H1 (cell line): ENCODE measurements at regions not wholly inside any gene's neighbourhood (a gene's known extent, or its start where the extent isn't known, plus 50 kb on each side); places are given as distances from the start of the nearest gene placed in this dataset.
A peak's percentile ranks its signal among the peaks of the same experiment; 100 is the strongest.

Experiments
- CTCF ChIA-PET: fragments of 300-600 bp; sonication (Branson Sonifier 250); formaldehyde crosslinking; loops from one replicate; lab custom pipeline; 2021; ENCODE audit not compliant: partially characterized antibody; lab: Charles Lee
- POLR2A ChIA-PET: fragments of 300-600 bp; sonication (Branson Sonifier 250); formaldehyde crosslinking; loops from one replicate; lab custom pipeline; 2021; ENCODE audit warnings: inconsistent platforms; ENCODE audit not compliant: partially characterized antibody; lab: Charles Lee
- DNase-seq, 2 experiments: peaks; one replicate each; pipeline versions ENCODE4 v3.0.0 to v3.0.0-alpha.2; 2010 to 2022; ENCODE audit warnings: low spot score in 2 of 2, low read depth in 1 of 2, mixed read lengths in 1 of 2
- FAIRE-seq: peaks from 2 replicates; lab custom pipeline; 2011; peaks lifted over from hg19 to GRCh38; lab: Jason Lieb, UNC
- H2AFZ ChIP-seq: 2 replicates; pipeline ENCODE4 v1.8.1; 2012; ENCODE audit warnings: low read length, inconsistent platforms
- H2AK5ac ChIP-seq: 2 replicates; pipeline ENCODE4 v1.6.1; 2013; ENCODE audit warnings: low read depth, low read length
- H2BK120ac ChIP-seq: replicated peaks from 2 replicates; pipeline ENCODE3; 2013; ENCODE audit warnings: low read depth, low read length, inconsistent platforms
- H2BK12ac ChIP-seq: 2 replicates; pipeline ENCODE4 v1.6.1; 2013; ENCODE audit warnings: low read depth, low read length
- H2BK15ac ChIP-seq: 2 replicates; pipeline ENCODE4 v1.6.1; 2013; ENCODE audit warnings: low read length
- H2BK20ac ChIP-seq: 2 replicates; pipeline ENCODE4 v1.6.1; 2013; ENCODE audit warnings: low read length
- H2BK5ac ChIP-seq: 2 replicates; pipeline ENCODE4 v1.6.1; 2013; ENCODE audit warnings: low read depth, low read length
- H3K14ac ChIP-seq: 2 replicates; pipeline ENCODE4 v1.6.1; 2013; ENCODE audit warnings: inconsistent platforms; ENCODE audit not compliant: insufficient read length
- H3K18ac ChIP-seq: 2 replicates; pipeline ENCODE4 v1.6.1; 2013; ENCODE audit warnings: low read length; ENCODE audit errors: extremely low read depth
- H3K23ac ChIP-seq: 2 replicates; pipeline ENCODE4 v1.6.1; 2013; ENCODE audit warnings: inconsistent platforms; ENCODE audit not compliant: insufficient read length
- H3K23me2 ChIP-seq: 2 replicates; pipeline ENCODE4 v1.6.1; 2013; ENCODE audit warnings: low read depth, low read length
- H3K27ac ChIP-seq: 2 replicates; pipeline ENCODE4 v1.6.1; 2011; ENCODE audit warnings: low read depth, low read length, inconsistent platforms
- H3K27me3 ChIP-seq, 4 experiments: replicated peaks in 1 of 4; 1 replicate in 1 of 4; 2 replicates in 3 of 4; pipeline versions ENCODE4 v1.6.1 to v1.8.1; 2011 to 2013; ENCODE audit warnings: low read length in 3 of 4, mild to moderate bottlenecking in 3 of 4, inconsistent platforms in 2 of 4, mixed read lengths in 2 of 4, moderate library complexity in 1 of 4; ENCODE audit not compliant: control insufficient read depth in 3 of 4, insufficient read depth in 3 of 4; ENCODE audit errors: extremely low read depth in 1 of 4
- H3K36me3 ChIP-seq, 4 experiments: 2 replicates each; pipeline versions ENCODE4 v1.6.1 to v1.8.1; 2011 to 2013; ENCODE audit warnings: mild to moderate bottlenecking in 4 of 4, low read length in 3 of 4, moderate library complexity in 2 of 4, control low read depth in 1 of 4, inconsistent platforms in 1 of 4; ENCODE audit not compliant: insufficient read depth in 4 of 4, control insufficient read depth in 2 of 4
- H3K4ac ChIP-seq: replicated peaks from 2 replicates; pipeline ENCODE3; 2013; ENCODE audit warnings: low read length, low read depth, mixed read lengths, inconsistent platforms; ENCODE audit not compliant: insufficient read length
- H3K4me1 ChIP-seq, 4 experiments: replicated peaks in 1 of 4; 1 replicate in 1 of 4; 2 replicates in 3 of 4; pipeline versions ENCODE4 v1.6.1 to v1.8.1; 2011 to 2013; ENCODE audit warnings: low read length in 3 of 4, inconsistent platforms in 2 of 4, mixed read lengths in 1 of 4; ENCODE audit not compliant: insufficient read depth in 4 of 4, control insufficient read depth in 3 of 4
- H3K4me2 ChIP-seq, 2 experiments: 2 replicates each; pipeline versions ENCODE4 v1.6.1 to v1.8.1; 2011 to 2013; ENCODE audit warnings: low read depth in 2 of 2, low read length in 2 of 2, control low read depth in 1 of 2, inconsistent platforms in 1 of 2, mild to moderate bottlenecking in 1 of 2; ENCODE audit not compliant: insufficient read depth in 1 of 2
- H3K4me3 ChIP-seq, 4 experiments: fragments of 200-600, 300-600 bp in 1 of 4; sonication (generic), shearing (Covaris generic), sonication (Bioruptor Twin) in 1 of 4; 2 replicates each; pipeline versions ENCODE4 v1.5.1 to v1.8.1; 2011 to 2016; ENCODE audit warnings: low read length in 4 of 4, low read depth in 3 of 4, control low read depth in 2 of 4, inconsistent platforms in 2 of 4, mild to moderate bottlenecking in 2 of 4, mixed read lengths in 1 of 4, moderate library complexity in 1 of 4; ENCODE audit not compliant: insufficient read depth in 2 of 4; ENCODE audit errors: extremely low read depth in 1 of 4
- H3K56ac ChIP-seq: replicated peaks from 2 replicates; pipeline ENCODE3; 2013; ENCODE audit warnings: low read depth, mild to moderate bottlenecking, mixed read lengths, low read length, inconsistent platforms; ENCODE audit not compliant: insufficient read length
- H3K79me1 ChIP-seq: 2 replicates; pipeline ENCODE4 v1.6.1; 2013; ENCODE audit warnings: low read depth, low read length, control low read depth
- H3K79me2 ChIP-seq, 2 experiments: 2 replicates each; pipeline versions ENCODE4 v1.6.1 to v1.8.1; 2012 to 2013; ENCODE audit warnings: low read length in 2 of 2, mild to moderate bottlenecking in 2 of 2, inconsistent platforms in 1 of 2; ENCODE audit not compliant: insufficient read depth in 2 of 2, control insufficient read depth in 1 of 2
- H3K9ac ChIP-seq, 4 experiments: replicated peaks in 1 of 4; 1 replicate in 1 of 4; 2 replicates in 3 of 4; pipeline versions ENCODE4 v1.6.1 to v1.8.1; 2011 to 2013; ENCODE audit warnings: low read depth in 3 of 4, low read length in 3 of 4, control low read depth in 2 of 4, mild to moderate bottlenecking in 2 of 4, moderate library complexity in 2 of 4, inconsistent platforms in 1 of 4; ENCODE audit errors: extremely low read depth in 1 of 4
- H3K9me3 ChIP-seq, 2 experiments: 2 replicates each; pipeline versions ENCODE4 v1.6.1 to v1.8.1; 2012 to 2013; ENCODE audit warnings: mild to moderate bottlenecking in 2 of 2, moderate library complexity in 2 of 2, control low read depth in 1 of 2, inconsistent platforms in 1 of 2, low read depth in 1 of 2, low read length in 1 of 2, mixed read lengths in 1 of 2; ENCODE audit not compliant: insufficient read depth in 2 of 2
- H4K20me1 ChIP-seq, 2 experiments: replicated peaks in 1 of 2; 2 replicates each; pipeline versions ENCODE3 to v1.8.1; 2011 to 2013; ENCODE audit warnings: inconsistent platforms in 2 of 2, low read length in 2 of 2, mild to moderate bottlenecking in 1 of 2; ENCODE audit not compliant: insufficient read depth in 2 of 2, control insufficient read depth in 1 of 2
- H4K5ac ChIP-seq: 2 replicates; pipeline ENCODE4 v1.6.1; 2013; ENCODE audit warnings: low read length, low read depth, mixed read lengths, inconsistent platforms; ENCODE audit not compliant: insufficient read length
- H4K8ac ChIP-seq: 2 replicates; pipeline ENCODE4 v1.8.0; 2013; ENCODE audit warnings: mild to moderate bottlenecking, moderate library complexity, low read length, inconsistent platforms; ENCODE audit not compliant: insufficient read depth; ENCODE audit errors: extremely low read depth
- H4K91ac ChIP-seq: replicated peaks from 2 replicates; pipeline ENCODE3; 2013; ENCODE audit warnings: low read length, mixed read lengths, inconsistent platforms; ENCODE audit not compliant: insufficient read length
- BACH1 ChIP-seq: IDR thresholded peaks from 2 replicates; pipeline ENCODE4 v1.6.1; 2012; ENCODE audit warnings: low read length, improper control_type of control experiment
- CBX8 ChIP-seq: fragments of 300-800, 300-1000 bp; sonication (generic); IDR thresholded peaks from 2 replicates; pipeline ENCODE4 v1.7.1; 2016; ENCODE audit warnings: low read depth, low read length, borderline replicate concordance
- CHD2 ChIP-seq: IDR thresholded peaks from 2 replicates; pipeline ENCODE4 v1.6.1; 2012; ENCODE audit warnings: low read length, improper control_type of control experiment
- FOSL1 ChIP-seq: IDR thresholded peaks from 2 replicates; pipeline ENCODE4 v1.6.1; 2011; ENCODE audit warnings: mild to moderate bottlenecking, low read depth, low read length, moderate library complexity; ENCODE audit not compliant: insufficient read depth
- POLR2A ChIP-seq, 2 experiments: IDR thresholded peaks; 1 replicate in 1 of 2; 2 replicates in 1 of 2; pipeline ENCODE4 v1.6.1; 2011; ENCODE audit warnings: low read depth in 2 of 2, low read length in 2 of 2, mild to moderate bottlenecking in 2 of 2; ENCODE audit errors: control extremely low read depth in 1 of 2
- POU5F1 ChIP-seq: IDR thresholded peaks from 2 replicates; pipeline ENCODE4 v1.6.1; 2011; ENCODE audit warnings: low read depth, mild to moderate bottlenecking, low read length, moderate library complexity
- RAD21 ChIP-seq, 2 experiments: IDR thresholded peaks in 1 of 2; conservative IDR thresholded peaks in 1 of 2; 2 replicates each; pipeline ENCODE4 v1.6.1; 2011; ENCODE audit warnings: low read depth in 2 of 2, low read length in 2 of 2, improper control_type of control experiment in 1 of 2, inconsistent platforms in 1 of 2, mild to moderate bottlenecking in 1 of 2, moderate library complexity in 1 of 2
- RFX5 ChIP-seq: IDR thresholded peaks from 2 replicates; pipeline ENCODE4 v1.6.1; 2011; ENCODE audit warnings: low read depth, low read length, improper control_type of control experiment, borderline replicate concordance
- RNF2 ChIP-seq: fragments of 200-900, 300-1000 bp; sonication (generic); IDR thresholded peaks from 2 replicates; pipeline ENCODE4 v1.7.1; 2016; ENCODE audit warnings: borderline replicate concordance, low read depth, mild to moderate bottlenecking, antibody characterized with exemption, low read length; ENCODE audit not compliant: poor library complexity, severe bottlenecking; ENCODE audit errors: missing control alignments
- SIN3A ChIP-seq, 2 experiments: IDR thresholded peaks in 1 of 2; conservative IDR thresholded peaks in 1 of 2; 2 replicates each; pipeline ENCODE4 v1.6.1; 2011 to 2012; ENCODE audit warnings: low read length in 2 of 2, improper control_type of control experiment in 1 of 2, low read depth in 1 of 2, mild to moderate bottlenecking in 1 of 2
- TEAD4 ChIP-seq: IDR thresholded peaks from 2 replicates; pipeline ENCODE4 v1.6.1; 2012; ENCODE audit warnings: low read depth, low read length, inconsistent platforms, mixed read lengths
- WGBS, 2 experiments: shearing (Covaris generic) in 1 of 2; methylation state at CpG; one replicate each; pipeline versions ENCODE4 v1.1.6 to v1.1.7; 2013 to 2015; ENCODE audit warnings: low lambda C conversion rate in 2 of 2, mixed read lengths in 2 of 2, inconsistent platforms in 1 of 2, low coverage in 1 of 2, missing lambda C conversion rate in 1 of 2; ENCODE audit not compliant: insufficient replicate concordance in 2 of 2, insufficient coverage in 1 of 2, insufficient read length in 1 of 2; ENCODE audit errors: extremely low coverage in 1 of 2, missing lambda C conversion rate in 1 of 2; 5-methylcytosine and 5-hydroxymethylcytosine counted together
- TF ChIP-seq, protein P1 (sequence below): IDR thresholded peaks from 2 replicates; pipeline ENCODE4 v1.6.1; 2012; ENCODE audit warnings: inconsistent platforms
- TF ChIP-seq, protein P2 (sequence below): IDR thresholded peaks from 2 replicates; pipeline ENCODE4 v1.6.1; 2011; ENCODE audit warnings: low read length, improper control_type of control experiment

DNA sequence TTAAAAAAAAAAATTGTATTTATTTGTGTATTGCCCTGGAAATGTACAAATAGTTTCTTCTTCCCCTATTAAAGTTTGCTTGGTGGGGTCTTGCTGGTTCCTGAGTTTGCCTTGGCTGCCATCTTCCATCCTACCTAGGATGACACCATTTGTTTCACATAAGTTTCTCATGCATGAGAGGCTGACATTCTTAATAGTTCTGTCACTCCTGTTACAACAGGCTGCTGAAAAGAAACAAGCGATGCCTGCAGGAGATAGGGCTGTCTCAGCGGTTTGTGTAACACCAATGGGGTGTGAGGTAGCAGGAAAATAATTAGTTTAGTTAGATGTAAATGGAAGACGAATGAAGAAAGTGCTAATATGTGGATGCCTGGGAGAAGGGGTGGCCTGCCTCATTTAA, 1000.9 kb upstream of the RBFOX1 start:
- Histone ChIP-seq H3K4ac (no peak overlapping the region), H3K18ac (no peak overlapping the region), H3K23ac (no peak overlapping the region), H3K4me2 (no peak overlapping the region), H3K4me3 (no peak overlapping the region), H2BK20ac (0 out of 2 replicates have a peak overlapping the region, but pooled peaks have one; percentile 37), H3K9me3 (no peaks in the 10 kb centered on the region), H4K20me1 (no peaks in the 10 kb centered on the region), H3K9ac (no peak overlapping the region), H2AFZ (no peak overlapping the region), H2BK120ac (no peak overlapping the region), H3K79me2 (no peaks in the 10 kb centered on the region), H4K91ac (no peak overlapping the region), H3K36me3 (no peaks in the 10 kb centered on the region), H3K4me1 (peaks cover 0 to 3% (median 0%) of the 10 kb centered on the region in 4 experiments; a peak in 1 of 7 replicates), H3K27ac (no peak overlapping the region), H3K56ac (no peak overlapping the region), H2BK12ac (no peak overlapping the region), H3K79me1 (no peaks in the 10 kb centered on the region), H4K5ac (no peak overlapping the region), H4K8ac (no peak overlapping the region), H3K27me3 (no peaks in the 10 kb centered on the region), H2AK5ac (no peak overlapping the region), H3K23me2 (no peaks in the 10 kb centered on the region), H3K14ac (no peak overlapping the region), H2BK15ac (no peak overlapping the region), H2BK5ac (no peak overlapping the region)
- WGBS, 2 experiments: 90 to 100% methylated on average over 1 to 3 of the region's 3 CpGs
- ChIA-PET POLR2A (no interaction called here), CTCF (interaction anchor here (0.5 to 1.7 kb wide), 5 partner anchors 13 to 213 kb away, joined by 3 to 6 read pairs (median 4); no protein-coding TSS in a partner anchor)
- DNase-seq (no peak), FAIRE-seq (no peak)
- TF ChIP-seq TEAD4: no peak
- TF ChIP-seq, protein P1, sequence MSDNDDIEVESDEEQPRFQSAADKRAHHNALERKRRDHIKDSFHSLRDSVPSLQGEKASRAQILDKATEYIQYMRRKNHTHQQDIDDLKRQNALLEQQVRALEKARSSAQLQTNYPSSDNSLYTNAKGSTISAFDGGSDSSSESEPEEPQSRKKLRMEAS: no peak
- no peak for TF ChIP-seq RAD21 (IDR thresholded peaks at IDR 0.05 in 1 of 2, conservative IDR thresholded peaks at IDR 0.05 in 1 of 2; ENCODE audit: low read depth in 2 of 2, low read length in 2 of 2)
- no peak for TF ChIP-seq POU5F1
- no peak for TF ChIP-seq BACH1
- no peak for TF ChIP-seq FOSL1
- no peak for TF ChIP-seq POLR2A (IDR thresholded peaks at IDR 0.05; ENCODE audit: control extremely low read depth in 1 of 2, low read depth in 2 of 2, low read length in 2 of 2)
- TF ChIP-seq SIN3A (conservative IDR thresholded peaks at IDR 0.05 in 1 of 2, IDR thresholded peaks at IDR 0.05 in 1 of 2; ENCODE audit: low read depth in 1 of 2, low read length in 2 of 2): no peak
- no peak for TF ChIP-seq RNF2
- no peak for TF ChIP-seq CHD2
- TF ChIP-seq RFX5: no peak
- TF ChIP-seq, protein P2, sequence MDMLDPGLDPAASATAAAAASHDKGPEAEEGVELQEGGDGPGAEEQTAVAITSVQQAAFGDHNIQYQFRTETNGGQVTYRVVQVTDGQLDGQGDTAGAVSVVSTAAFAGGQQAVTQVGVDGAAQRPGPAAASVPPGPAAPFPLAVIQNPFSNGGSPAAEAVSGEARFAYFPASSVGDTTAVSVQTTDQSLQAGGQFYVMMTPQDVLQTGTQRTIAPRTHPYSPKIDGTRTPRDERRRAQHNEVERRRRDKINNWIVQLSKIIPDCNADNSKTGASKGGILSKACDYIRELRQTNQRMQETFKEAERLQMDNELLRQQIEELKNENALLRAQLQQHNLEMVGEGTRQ: no peak
- TF ChIP-seq CBX8: no peak
